Hepatocyte (in vitro differentiated cells): ENCODE measurements at regions not wholly inside any gene's neighbourhood (a gene's known extent, or its start where the extent isn't known, plus 50 kb on each side); places are given as distances from the start of the nearest gene placed in this dataset.

Experiments used
- EZH2phosphoT487 ChIP-seq: fragments of 200-600 bp; sonication (generic); IDR thresholded peaks from one replicate; pipeline ENCODE4 v1.6.1; 2018; ENCODE audit warnings: antibody characterized with exemption, mild to moderate bottlenecking, low read depth, moderate library complexity; ENCODE audit not compliant: unreplicated experiment, severe bottlenecking
- TF ChIP-seq, protein P1 (sequence below): fragments of 200-600 bp; sonication (generic); IDR thresholded peaks from 2 replicates; pipeline ENCODE4 v1.5.1; 2016; ENCODE audit warnings: antibody characterized with exemption, mild to moderate bottlenecking; ENCODE audit not compliant: poor library complexity

- TF ChIP-seq, protein P1, sequence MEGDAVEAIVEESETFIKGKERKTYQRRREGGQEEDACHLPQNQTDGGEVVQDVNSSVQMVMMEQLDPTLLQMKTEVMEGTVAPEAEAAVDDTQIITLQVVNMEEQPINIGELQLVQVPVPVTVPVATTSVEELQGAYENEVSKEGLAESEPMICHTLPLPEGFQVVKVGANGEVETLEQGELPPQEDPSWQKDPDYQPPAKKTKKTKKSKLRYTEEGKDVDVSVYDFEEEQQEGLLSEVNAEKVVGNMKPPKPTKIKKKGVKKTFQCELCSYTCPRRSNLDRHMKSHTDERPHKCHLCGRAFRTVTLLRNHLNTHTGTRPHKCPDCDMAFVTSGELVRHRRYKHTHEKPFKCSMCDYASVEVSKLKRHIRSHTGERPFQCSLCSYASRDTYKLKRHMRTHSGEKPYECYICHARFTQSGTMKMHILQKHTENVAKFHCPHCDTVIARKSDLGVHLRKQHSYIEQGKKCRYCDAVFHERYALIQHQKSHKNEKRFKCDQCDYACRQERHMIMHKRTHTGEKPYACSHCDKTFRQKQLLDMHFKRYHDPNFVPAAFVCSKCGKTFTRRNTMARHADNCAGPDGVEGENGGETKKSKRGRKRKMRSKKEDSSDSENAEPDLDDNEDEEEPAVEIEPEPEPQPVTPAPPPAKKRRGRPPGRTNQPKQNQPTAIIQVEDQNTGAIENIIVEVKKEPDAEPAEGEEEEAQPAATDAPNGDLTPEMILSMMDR = no peak
- no peak for TF ChIP-seq EZH2phosphoT487
Measured at GRCh38 chr11:38476808-38477575, 1879.0 kb upstream of the RAG2 start.
